ENCODE measurements at regions not wholly inside any gene's neighbourhood (a gene's known extent, or its start where the extent isn't known, plus 50 kb on each side); places are given as distances from the start of the nearest gene placed in this dataset.

DNA sequence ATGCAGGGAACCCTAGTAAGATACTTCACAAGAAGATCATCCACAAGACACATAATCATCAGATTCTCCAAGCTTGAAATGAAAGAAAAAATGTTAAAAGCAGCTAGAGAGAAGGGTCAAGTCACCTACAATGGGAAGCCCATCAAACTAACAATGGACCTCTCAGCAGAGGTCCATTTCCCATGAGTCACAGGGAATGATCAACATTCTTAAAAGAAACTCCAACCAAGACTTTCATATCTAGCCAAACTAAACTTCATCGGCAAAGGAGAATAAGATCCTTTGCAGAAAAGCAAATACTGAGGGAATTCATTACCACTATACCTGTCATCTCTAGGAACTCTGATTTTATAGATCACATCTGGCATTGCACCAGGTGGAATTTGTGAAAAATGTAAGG, 52.9 kb upstream of the SPATA31E1 start:
- TF ChIP-seq, protein P1, sequence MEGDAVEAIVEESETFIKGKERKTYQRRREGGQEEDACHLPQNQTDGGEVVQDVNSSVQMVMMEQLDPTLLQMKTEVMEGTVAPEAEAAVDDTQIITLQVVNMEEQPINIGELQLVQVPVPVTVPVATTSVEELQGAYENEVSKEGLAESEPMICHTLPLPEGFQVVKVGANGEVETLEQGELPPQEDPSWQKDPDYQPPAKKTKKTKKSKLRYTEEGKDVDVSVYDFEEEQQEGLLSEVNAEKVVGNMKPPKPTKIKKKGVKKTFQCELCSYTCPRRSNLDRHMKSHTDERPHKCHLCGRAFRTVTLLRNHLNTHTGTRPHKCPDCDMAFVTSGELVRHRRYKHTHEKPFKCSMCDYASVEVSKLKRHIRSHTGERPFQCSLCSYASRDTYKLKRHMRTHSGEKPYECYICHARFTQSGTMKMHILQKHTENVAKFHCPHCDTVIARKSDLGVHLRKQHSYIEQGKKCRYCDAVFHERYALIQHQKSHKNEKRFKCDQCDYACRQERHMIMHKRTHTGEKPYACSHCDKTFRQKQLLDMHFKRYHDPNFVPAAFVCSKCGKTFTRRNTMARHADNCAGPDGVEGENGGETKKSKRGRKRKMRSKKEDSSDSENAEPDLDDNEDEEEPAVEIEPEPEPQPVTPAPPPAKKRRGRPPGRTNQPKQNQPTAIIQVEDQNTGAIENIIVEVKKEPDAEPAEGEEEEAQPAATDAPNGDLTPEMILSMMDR (conservative IDR thresholded peaks at IDR 0.05; ENCODE audit: control insufficient read depth, insufficient read depth, low read depth, low read length): no peak
- H3K4me3 ChIP-seq (ENCODE audit: control insufficient read depth, low read depth, low read length): no peak overlapping the region
- no peak for DNase-seq (ENCODE audit: low read depth)

DNA sequence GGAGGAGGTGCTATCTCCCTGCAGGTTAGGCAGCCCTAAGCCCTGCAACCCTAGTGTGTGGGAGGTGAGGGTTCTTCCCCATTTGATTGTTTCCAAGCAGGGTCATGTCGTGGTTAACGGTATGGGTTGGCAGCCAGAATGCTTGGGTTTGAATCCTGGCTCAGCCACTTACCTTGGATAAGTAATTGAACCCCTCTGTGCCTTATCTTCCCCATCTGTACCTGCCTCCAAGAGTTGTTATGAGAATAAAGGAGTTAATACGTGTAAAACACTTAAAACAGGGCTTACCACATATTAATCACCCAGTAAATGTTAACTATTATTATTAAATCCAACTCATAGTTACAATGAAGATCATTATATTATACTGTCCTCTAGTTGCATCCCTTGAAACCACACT, 52.2 kb upstream of the SPATA31E1 start:
- TF ChIP-seq, protein P1 (conservative IDR thresholded peaks at IDR 0.05; ENCODE audit: control insufficient read depth, insufficient read depth, low read depth, low read length): no peak
- DNase-seq (ENCODE audit: low read depth): no peak

DNA sequence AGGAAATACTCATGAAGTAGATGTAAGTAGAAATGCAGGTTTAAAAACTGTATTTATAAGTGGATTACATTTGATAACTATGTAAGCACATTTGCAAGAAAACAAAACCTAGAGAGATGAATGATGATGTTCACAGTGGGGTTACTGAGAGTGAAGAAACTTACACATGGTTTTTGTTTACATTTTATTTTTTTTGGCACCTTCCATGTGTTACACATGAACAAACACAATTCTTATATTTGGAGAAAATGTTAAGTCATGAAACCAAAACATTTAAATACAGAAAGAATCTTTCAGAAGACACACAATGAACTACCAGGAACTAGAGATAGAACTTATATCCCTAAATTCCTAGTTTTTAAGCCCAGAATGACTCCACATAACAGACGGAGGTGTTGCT, 51.5 kb upstream of the SPATA31E1 start:
- TF ChIP-seq, protein P1 (conservative IDR thresholded peaks at IDR 0.05; ENCODE audit: control insufficient read depth, insufficient read depth, low read depth, low read length): no peak
- no peak overlapping the region for H3K4me3 ChIP-seq (ENCODE audit: control insufficient read depth, low read depth, low read length)
- DNase-seq (ENCODE audit: low read depth): peak; percentile 15

More for the DNA sequence above, 52.2 kb upstream of the SPATA31E1 start:
- no peak overlapping the region for H3K4me3 ChIP-seq (ENCODE audit: control insufficient read depth, low read depth, low read length)
